ENCODE measurements at regions not wholly inside any gene's neighbourhood (a gene's known extent, or its start where the extent isn't known, plus 50 kb on each side); places are given as distances from the start of the nearest gene placed in this dataset.

GRCh38 chr6:142550310-142551063 is 248.7 kb downstream of the ADGRG6 start (continued):
- no peak for TF ChIP-seq REST (IDR thresholded peaks at IDR 0.05; ENCODE audit: unreplicated experiment)
- TF ChIP-seq EZH2phosphoT487 (IDR thresholded peaks at IDR 0.05; ENCODE audit: unreplicated experiment): no peak
- TF ChIP-seq ZNF331 (CRISPR knock-in tag; IDR thresholded peaks at IDR 0.05; ENCODE audit: low read depth): no peak

- ATAC-seq (peak; percentile 69), DNase-seq (ENCODE audit: low spot score) (no peak)
- Histone ChIP-seq H3K4me1 (ENCODE audit: insufficient read depth) (peaks cover 12% of the 10 kb centered on the region; the same call in 1 of the 2 replicates), H2AFZ (peak overlapping the region; percentile 80; the same call in 1 of the 2 replicates), H3K79me2 (replicated peaks; ENCODE audit: insufficient read depth) (no peaks in the 10 kb centered on the region), H3K36me3 (ENCODE audit: insufficient read depth) (no peaks in the 10 kb centered on the region), H3K27me3 (ENCODE audit: insufficient read depth) (no peaks in the 10 kb centered on the region), H3K4me3 (no peak overlapping the region), H3K27ac (ENCODE audit: low read depth) (no peak overlapping the region), H3K9me2 (ENCODE audit: insufficient read depth) (0 out of 2 replicates have a peak, but pooled peaks cover 6% of the 10 kb centered on the region), H4K20me1 (replicated peaks; ENCODE audit: insufficient read depth) (no peaks in the 10 kb centered on the region), H3F3A (replicated peaks; ENCODE audit: low read depth) (no peaks in the 10 kb centered on the region), H3K4me2 (no peak overlapping the region)
- no peaks in the 10 kb centered on the region for H3K36me3 Mint-ChIP-seq (ENCODE audit: low read depth)
- peaks cover 15% of the 10 kb centered on the region for H3K4me1 Mint-ChIP-seq
- H3K9me3 Mint-ChIP-seq: no peaks in the 10 kb centered on the region
- H3K27me3 Mint-ChIP-seq (ENCODE audit: insufficient read depth, low read depth, poor library complexity): peaks cover 1% of the 10 kb centered on the region
- H3K27ac Mint-ChIP-seq: no peak overlapping the region
- no peak overlapping the region for H3K4me3 Mint-ChIP-seq
- no peak for TF ChIP-seq POLR2AphosphoS5 (IDR thresholded peaks at IDR 0.05; ENCODE audit: low read depth)
- no peak for TF ChIP-seq ETS1 (IDR thresholded peaks at IDR 0.05)
- no peak for TF ChIP-seq ZNF114 (CRISPR knock-in tag; IDR thresholded peaks at IDR 0.05)
- no peak for TF ChIP-seq ZNF462 (CRISPR knock-in tag; IDR thresholded peaks at IDR 0.05)
- 0 out of 4 replicates have a peak, but pooled peaks of 1 of the 2 experiments have one; percentile 3 for TF ChIP-seq CTCF (conservative IDR thresholded peaks at IDR 0.05; ENCODE audit: low read depth in 2 of 2)
- TF ChIP-seq EZH2 (IDR thresholded peaks at IDR 0.05; ENCODE audit: low read depth, unreplicated experiment): no peak
- no peak for TF ChIP-seq EZH2phosphoT487 (IDR thresholded peaks at IDR 0.05; ENCODE audit: unreplicated experiment)
- TF ChIP-seq CREB1 (CRISPR knock-in tag; IDR thresholded peaks at IDR 0.05; ENCODE audit: low read depth): no peak
These were observed 249.5 kb downstream of the ADGRG6 start for GRCh38 chr6:142551274-142551811.
